Uterus (tissue), 3 donors: ENCODE measurements at regions not wholly inside any gene's neighbourhood (a gene's known extent, or its start where the extent isn't known, plus 50 kb on each side); places are given as distances from the start of the nearest gene placed in this dataset.

Experiments used
- DNase-seq, 2 donors: peaks; one replicate each; pipeline ENCODE4 v3.0.0-alpha.2; 2019 to 2020
- H3K27ac ChIP-seq, 2 donors: fragments of 200-600 bp; sonication (generic); 1 replicate in 1 of 2; 2 replicates in 1 of 2; pipeline ENCODE4 v1.5.1; 2016 to 2018
- H3K27me3 ChIP-seq, 2 donors: fragments of 200-600 bp; sonication (generic); one replicate each; pipeline ENCODE4 v1.5.1; 2018 to 2019; ENCODE audit warnings: control low read depth in 1 of 2
- H3K36me3 ChIP-seq, 2 donors: fragments of 200-600 bp; sonication (generic); one replicate each; pipeline ENCODE4 v1.5.1; 2019; ENCODE audit warnings: control low read depth in 1 of 2
- H3K4me1 ChIP-seq, 2 donors: fragments of 200-600 bp; sonication (generic); one replicate each; pipeline ENCODE4 v1.5.1; 2018 to 2019; ENCODE audit warnings: control low read depth in 1 of 2
- H3K4me3 ChIP-seq, 2 donors: fragments of 200-600 bp; sonication (generic); 1 replicate in 1 of 2; 2 replicates in 1 of 2; pipeline ENCODE4 v1.5.1; 2018 to 2019; ENCODE audit warnings: mild to moderate bottlenecking in 1 of 2
- H3K9me3 ChIP-seq, 2 donors: fragments of 200-600 bp; sonication (generic); one replicate each; pipeline ENCODE4 v1.5.1; 2019; ENCODE audit warnings: control low read depth in 1 of 2
- CTCF ChIP-seq, 4 experiments: fragments of 200-600 bp in 2 of 4; fragments of 450-650 bp in 2 of 4; sonication (generic) in 2 of 4; IDR thresholded peaks; one replicate each; pipeline ENCODE4 v1.5.1; 2016 to 2019; ENCODE audit warnings: antibody characterized with exemption in 4 of 4, mild to moderate bottlenecking in 2 of 4, moderate library complexity in 1 of 4
- POLR2A ChIP-seq, 2 donors: fragments of 450-650 bp; IDR thresholded peaks; one replicate each; pipeline ENCODE4 v1.6.1; 2016; ENCODE audit warnings: antibody characterized with exemption in 2 of 2, mild to moderate bottlenecking in 1 of 2, moderate library complexity in 1 of 2
- intact Hi-C: fragments of 100-400 bp; cut with DNase I; formaldehyde crosslinking; loops from one replicate; pipeline ENCODE4 v1.15.1; 2023; ENCODE audit warnings: low total_unique reads
- donor health status: DM: yes; HTN: yes; CAD: no.

GRCh38 chr3:154762486-154762885 is 317.6 kb upstream of the MME start:
- Histone ChIP-seq H3K4me3 (no peak overlapping the region), H3K36me3 (no peaks in the 10 kb centered on the region), H3K27ac (no peak overlapping the region), H3K9me3 (no peaks in the 10 kb centered on the region), H3K27me3 (no peaks in the 10 kb centered on the region), H3K4me1 (no peaks in the 10 kb centered on the region)
- TF ChIP-seq POLR2A (IDR thresholded peaks at IDR 0.05) = no peak
- TF ChIP-seq CTCF (IDR thresholded peaks at IDR 0.05) = no peak
- no peak for DNase-seq
- intact Hi-C loops = no loop called here

GRCh38 chr3:154759966-154760365 is 320.2 kb upstream of the MME start:
- H3K4me3 ChIP-seq = no peak overlapping the region
- no peaks in the 10 kb centered on the region for H3K27me3 ChIP-seq
- no peak for DNase-seq
- no peak overlapping the region for H3K27ac ChIP-seq
- TF ChIP-seq CTCF (IDR thresholded peaks at IDR 0.05) (no peak), POLR2A (IDR thresholded peaks at IDR 0.05) (no peak)
- intact Hi-C loops = no loop called here
- no peaks in the 10 kb centered on the region for H3K9me3 ChIP-seq
- no peaks in the 10 kb centered on the region for H3K36me3 ChIP-seq
- H3K4me1 ChIP-seq = no peaks in the 10 kb centered on the region

- TF ChIP-seq POLR2A (IDR thresholded peaks at IDR 0.05) (no peak), CTCF (IDR thresholded peaks at IDR 0.05) (peak in 3 of 4 experiments; percentile 15 to 43 (median 24))
- H3K27me3 ChIP-seq = no peaks in the 10 kb centered on the region
- intact Hi-C loops = no loop called here
Measured at GRCh38 chr3:154758109-154758868, 321.8 kb upstream of the MME start.

GRCh38 chr3:154753101-154753500 is 323.1 kb upstream of the GPR149 start:
- Histone ChIP-seq H3K9me3 (no peaks in the 10 kb centered on the region), H3K27ac (no peak overlapping the region), H3K4me1 (no peaks in the 10 kb centered on the region), H3K4me3 (no peak overlapping the region), H3K36me3 (no peaks in the 10 kb centered on the region), H3K27me3 (no peaks in the 10 kb centered on the region)
- no peak for DNase-seq
- intact Hi-C loops = no loop called here
- TF ChIP-seq CTCF (IDR thresholded peaks at IDR 0.05) (no peak), POLR2A (IDR thresholded peaks at IDR 0.05) (no peak)

More at GRCh38 chr3:154758109-154758868, 321.8 kb upstream of the MME start:
- no peak overlapping the region for H3K27ac ChIP-seq
- H3K36me3 ChIP-seq = no peaks in the 10 kb centered on the region
- H3K9me3 ChIP-seq = no peaks in the 10 kb centered on the region
- H3K4me1 ChIP-seq = no peaks in the 10 kb centered on the region
- no peak for DNase-seq
- H3K4me3 ChIP-seq = no peak overlapping the region

GRCh38 chr3:154749514-154749913 is 319.5 kb upstream of the GPR149 start:
- DNase-seq = no peak
- Histone ChIP-seq H3K4me1 (no peaks in the 10 kb centered on the region), H3K4me3 (no peak overlapping the region), H3K36me3 (no peaks in the 10 kb centered on the region), H3K9me3 (no peaks in the 10 kb centered on the region), H3K27me3 (no peaks in the 10 kb centered on the region), H3K27ac (no peak overlapping the region)
- TF ChIP-seq POLR2A (IDR thresholded peaks at IDR 0.05) (no peak), CTCF (IDR thresholded peaks at IDR 0.05) (no peak)
- intact Hi-C loops = no loop called here
